ENCODE measurements at regions not wholly inside any gene's neighbourhood (a gene's known extent, or its start where the extent isn't known, plus 50 kb on each side); places are given as distances from the start of the nearest gene placed in this dataset.
"Not testable (repeated sequence)": the region's sequence is repeated elsewhere in the genome, so short reads cannot be mapped to it uniquely, and the experiment has no call there.

GRCh38 chr1:187638733-187639434, 810.1 kb downstream of the PLA2G4A start:
- DNase-seq (ENCODE audit: low read depth, low spot score), result no peak
- H3K4me3 ChIP-seq (ENCODE audit: low read length), result no peak overlapping the region

- no peak overlapping the region for H3K4me3 ChIP-seq (ENCODE audit: low read length)
- DNase-seq (ENCODE audit: low read depth, low spot score), result no peak
Observed at GRCh38 chr1:187641015-187641414, 812.3 kb downstream of the PLA2G4A start.

- no peak for DNase-seq (ENCODE audit: low read depth, low spot score)
- H3K4me3 ChIP-seq (ENCODE audit: low read length), result no peak overlapping the region
Observed at GRCh38 chr1:187641463-187641862, 812.7 kb downstream of the PLA2G4A start.

- DNase-seq (ENCODE audit: low read depth, low spot score), result no peak
- H3K4me3 ChIP-seq (ENCODE audit: low read length), result no peak overlapping the region
Observed at GRCh38 chr1:187641907-187642306, 813.2 kb downstream of the PLA2G4A start.

- DNase-seq (ENCODE audit: low read depth, low spot score), result no peak
Observed at GRCh38 chr1:187645651-187646050, 816.9 kb downstream of the PLA2G4A start.

GRCh38 chr1:187646536-187647107, 817.9 kb downstream of the PLA2G4A start:
- no peak for DNase-seq (ENCODE audit: low read depth, low spot score)
- H3K4me3 ChIP-seq (ENCODE audit: low read length), result no peak overlapping the region

More at GRCh38 chr1:187645651-187646050, 816.9 kb downstream of the PLA2G4A start:
- no peak overlapping the region for H3K4me3 ChIP-seq (ENCODE audit: low read length)

GRCh38 chr1:187648091-187648490, 819.3 kb downstream of the PLA2G4A start:
- DNase-seq (ENCODE audit: low read depth, low spot score), result no peak
- no peak overlapping the region for H3K4me3 ChIP-seq (ENCODE audit: low read length)

- DNase-seq (ENCODE audit: low read depth, low spot score), result no peak
- no peak overlapping the region for H3K4me3 ChIP-seq (ENCODE audit: low read length)
Observed at GRCh38 chr1:187654635-187655034, 825.9 kb downstream of the PLA2G4A start.

- no peak for DNase-seq (ENCODE audit: low read depth, low spot score)
- no peak overlapping the region for H3K4me3 ChIP-seq (ENCODE audit: low read length)
Observed at GRCh38 chr1:187655104-187655503, 826.4 kb downstream of the PLA2G4A start.

- no peak for DNase-seq (ENCODE audit: low read depth, low spot score)
- H3K4me3 ChIP-seq (ENCODE audit: low read length), result no peak overlapping the region
Observed at GRCh38 chr1:187665483-187665882, 836.7 kb downstream of the PLA2G4A start.

- DNase-seq (ENCODE audit: low read depth, low spot score), result no peak
- no peak overlapping the region for H3K4me3 ChIP-seq (ENCODE audit: low read length)
Observed at GRCh38 chr1:187680823-187681222, 852.1 kb downstream of the PLA2G4A start.

- no peak for DNase-seq (ENCODE audit: low read depth, low spot score)
- no peak overlapping the region for H3K4me3 ChIP-seq (ENCODE audit: low read length)
Observed at GRCh38 chr1:187682112-187682511, 853.4 kb downstream of the PLA2G4A start.

GRCh38 chr1:187685333-187685732, 856.6 kb downstream of the PLA2G4A start:
- no peak for DNase-seq (ENCODE audit: low read depth, low spot score)
- no peak overlapping the region for H3K4me3 ChIP-seq (ENCODE audit: low read length)

- no peak overlapping the region for H3K4me3 ChIP-seq (ENCODE audit: low read length)
- DNase-seq (ENCODE audit: low read depth, low spot score), result no peak
Observed at GRCh38 chr1:187689129-187689528, 860.4 kb downstream of the PLA2G4A start.

- no peak overlapping the region for H3K4me3 ChIP-seq (ENCODE audit: low read length)
- no peak for DNase-seq (ENCODE audit: low read depth, low spot score)
Observed at GRCh38 chr1:187691439-187691838, 862.7 kb downstream of the PLA2G4A start.

GRCh38 chr1:187692799-187693198, 864.0 kb downstream of the PLA2G4A start:
- DNase-seq (ENCODE audit: low read depth, low spot score), result no peak
- H3K4me3 ChIP-seq (ENCODE audit: low read length), result no peak overlapping the region

GRCh38 chr1:187696073-187696472, 867.3 kb downstream of the PLA2G4A start:
- H3K4me3 ChIP-seq (ENCODE audit: low read length), result no peak overlapping the region
- DNase-seq (ENCODE audit: low read depth, low spot score), result no peak

GRCh38 chr1:187703138-187704130, 874.7 kb downstream of the PLA2G4A start:
- DNase-seq (ENCODE audit: low read depth, low spot score), result not testable (repeated sequence)

GRCh38 chr1:187714470-187714869, 885.7 kb downstream of the PLA2G4A start:
- H3K4me3 ChIP-seq (ENCODE audit: low read length), result no peak overlapping the region
- no peak for DNase-seq (ENCODE audit: low read depth, low spot score)

More at GRCh38 chr1:187703138-187704130, 874.7 kb downstream of the PLA2G4A start:
- not testable (repeated sequence) for H3K4me3 ChIP-seq (ENCODE audit: low read length)

- no peak for DNase-seq (ENCODE audit: low read depth, low spot score)
- no peak overlapping the region for H3K4me3 ChIP-seq (ENCODE audit: low read length)
Observed at GRCh38 chr1:187715483-187715882, 886.7 kb downstream of the PLA2G4A start.
